ENCODE measurements at regions not wholly inside any gene's neighbourhood (a gene's known extent, or its start where the extent isn't known, plus 50 kb on each side); places are given as distances from the start of the nearest gene placed in this dataset.

DNA sequence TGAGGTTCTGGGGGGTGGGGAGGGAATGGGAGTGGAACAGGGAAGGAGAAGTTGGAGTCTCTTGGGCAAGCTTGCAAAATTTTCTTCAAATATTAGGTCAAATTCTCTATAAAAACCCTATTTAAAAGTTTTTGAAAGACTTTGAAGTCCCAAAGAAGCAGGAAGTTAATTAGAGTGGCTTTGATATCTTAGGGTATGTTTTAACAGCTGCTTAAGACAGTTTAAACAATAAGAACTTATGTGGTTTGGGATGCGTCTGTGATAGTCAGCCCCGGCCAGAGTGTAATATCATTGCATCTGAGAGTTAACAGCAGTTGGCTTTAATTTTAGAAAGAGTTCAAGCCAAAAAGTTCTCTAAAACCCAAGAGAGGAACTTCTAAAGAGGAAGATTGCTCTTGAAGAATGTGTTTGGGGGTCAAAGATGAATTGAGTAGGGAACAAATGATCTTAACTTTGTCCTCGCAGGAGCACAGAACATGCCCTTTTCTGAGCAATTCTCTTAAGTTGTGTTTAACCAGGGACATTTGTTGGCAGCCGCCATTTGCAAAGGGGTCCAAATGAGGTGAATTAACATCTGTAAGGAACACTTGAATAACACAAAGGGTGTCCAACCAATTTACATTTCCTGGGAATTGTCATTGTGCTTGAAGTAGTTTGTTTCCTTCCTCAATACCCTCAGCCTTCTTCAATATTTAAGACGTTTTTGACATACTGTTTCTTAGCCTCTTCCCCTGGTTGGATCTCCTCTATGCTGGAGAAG lies 182.4 kb downstream of the PTEN start:
- DNase-seq (ENCODE audit: low read depth, low spot score) (no peak), ATAC-seq (no peak)
- ChIA-PET CTCF (no interaction called here), POLR2A (no interaction called here)
- TF ChIP-seq, protein P1, sequence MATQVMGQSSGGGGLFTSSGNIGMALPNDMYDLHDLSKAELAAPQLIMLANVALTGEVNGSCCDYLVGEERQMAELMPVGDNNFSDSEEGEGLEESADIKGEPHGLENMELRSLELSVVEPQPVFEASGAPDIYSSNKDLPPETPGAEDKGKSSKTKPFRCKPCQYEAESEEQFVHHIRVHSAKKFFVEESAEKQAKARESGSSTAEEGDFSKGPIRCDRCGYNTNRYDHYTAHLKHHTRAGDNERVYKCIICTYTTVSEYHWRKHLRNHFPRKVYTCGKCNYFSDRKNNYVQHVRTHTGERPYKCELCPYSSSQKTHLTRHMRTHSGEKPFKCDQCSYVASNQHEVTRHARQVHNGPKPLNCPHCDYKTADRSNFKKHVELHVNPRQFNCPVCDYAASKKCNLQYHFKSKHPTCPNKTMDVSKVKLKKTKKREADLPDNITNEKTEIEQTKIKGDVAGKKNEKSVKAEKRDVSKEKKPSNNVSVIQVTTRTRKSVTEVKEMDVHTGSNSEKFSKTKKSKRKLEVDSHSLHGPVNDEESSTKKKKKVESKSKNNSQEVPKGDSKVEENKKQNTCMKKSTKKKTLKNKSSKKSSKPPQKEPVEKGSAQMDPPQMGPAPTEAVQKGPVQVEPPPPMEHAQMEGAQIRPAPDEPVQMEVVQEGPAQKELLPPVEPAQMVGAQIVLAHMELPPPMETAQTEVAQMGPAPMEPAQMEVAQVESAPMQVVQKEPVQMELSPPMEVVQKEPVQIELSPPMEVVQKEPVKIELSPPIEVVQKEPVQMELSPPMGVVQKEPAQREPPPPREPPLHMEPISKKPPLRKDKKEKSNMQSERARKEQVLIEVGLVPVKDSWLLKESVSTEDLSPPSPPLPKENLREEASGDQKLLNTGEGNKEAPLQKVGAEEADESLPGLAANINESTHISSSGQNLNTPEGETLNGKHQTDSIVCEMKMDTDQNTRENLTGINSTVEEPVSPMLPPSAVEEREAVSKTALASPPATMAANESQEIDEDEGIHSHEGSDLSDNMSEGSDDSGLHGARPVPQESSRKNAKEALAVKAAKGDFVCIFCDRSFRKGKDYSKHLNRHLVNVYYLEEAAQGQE (IDR thresholded peaks at IDR 0.05; ENCODE audit: insufficient read depth in 1 of 2, low read depth in 2 of 2, low read length in 1 of 2): no peak
- TF ChIP-seq TCF7L2 (IDR thresholded peaks at IDR 0.05; ENCODE audit: low read depth, low read length) (no peak), POLR2AphosphoS5 (IDR thresholded peaks at IDR 0.05; ENCODE audit: low read depth, low read length) (no peak), SIN3A (IDR thresholded peaks at IDR 0.05; ENCODE audit: borderline replicate concordance, insufficient read depth, low read depth, low read length) (no peak)
- TF ChIP-seq, protein P2, sequence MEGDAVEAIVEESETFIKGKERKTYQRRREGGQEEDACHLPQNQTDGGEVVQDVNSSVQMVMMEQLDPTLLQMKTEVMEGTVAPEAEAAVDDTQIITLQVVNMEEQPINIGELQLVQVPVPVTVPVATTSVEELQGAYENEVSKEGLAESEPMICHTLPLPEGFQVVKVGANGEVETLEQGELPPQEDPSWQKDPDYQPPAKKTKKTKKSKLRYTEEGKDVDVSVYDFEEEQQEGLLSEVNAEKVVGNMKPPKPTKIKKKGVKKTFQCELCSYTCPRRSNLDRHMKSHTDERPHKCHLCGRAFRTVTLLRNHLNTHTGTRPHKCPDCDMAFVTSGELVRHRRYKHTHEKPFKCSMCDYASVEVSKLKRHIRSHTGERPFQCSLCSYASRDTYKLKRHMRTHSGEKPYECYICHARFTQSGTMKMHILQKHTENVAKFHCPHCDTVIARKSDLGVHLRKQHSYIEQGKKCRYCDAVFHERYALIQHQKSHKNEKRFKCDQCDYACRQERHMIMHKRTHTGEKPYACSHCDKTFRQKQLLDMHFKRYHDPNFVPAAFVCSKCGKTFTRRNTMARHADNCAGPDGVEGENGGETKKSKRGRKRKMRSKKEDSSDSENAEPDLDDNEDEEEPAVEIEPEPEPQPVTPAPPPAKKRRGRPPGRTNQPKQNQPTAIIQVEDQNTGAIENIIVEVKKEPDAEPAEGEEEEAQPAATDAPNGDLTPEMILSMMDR (IDR thresholded peaks at IDR 0.05): no peak
- H3K27ac ChIP-seq (ENCODE audit: low read length): no peak overlapping the region
- no TSS peak for BruUV-seq (replicated peaks)
- H3K4me3 ChIP-seq (ENCODE audit: low read depth in 2 of 2, low read length in 2 of 2): no peak overlapping the region
- H3K4me1 ChIP-seq (ENCODE audit: control insufficient read depth, insufficient read depth, low read length): no peaks in the 10 kb centered on the region
- intact Hi-C loops (cut with micrococcal nuclease; ENCODE audit: unreplicated experiment): no loop called here
- in situ Hi-C loops (cut with HindIII; ENCODE audit: low pct_unique_long_range_greater_than_20kb, low sequenced_read_pairs): no loop called here
- no peaks in the 10 kb centered on the region for H3K9me3 ChIP-seq (ENCODE audit: control insufficient read depth, insufficient read depth, low read depth, low read length)
- no peaks in the 10 kb centered on the region for H3K27me3 ChIP-seq (ENCODE audit: control insufficient read depth, insufficient read depth, low read length)
- no peaks in the 10 kb centered on the region for H3K36me3 ChIP-seq (ENCODE audit: control insufficient read depth, insufficient read depth, low read length)

DNA sequence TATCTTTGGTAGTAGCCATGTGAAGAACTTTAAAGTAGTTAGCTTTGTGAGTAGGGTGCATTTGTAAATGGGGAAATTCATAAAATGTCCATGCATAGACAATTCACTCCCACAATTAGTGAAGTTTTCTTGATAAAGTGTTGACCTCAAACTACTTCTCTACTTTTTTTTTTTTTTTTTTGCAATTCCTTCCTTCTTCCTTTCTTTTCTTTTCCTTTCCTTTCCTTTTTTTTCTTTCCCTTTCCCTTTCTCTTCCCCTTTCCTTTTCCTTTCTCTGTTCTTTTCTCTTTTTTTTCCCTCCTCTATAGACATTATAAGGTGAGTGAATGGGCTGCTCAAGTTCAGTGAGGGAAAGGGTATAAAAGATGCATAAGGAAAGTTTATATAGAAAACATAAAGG lies 184.2 kb downstream of the PTEN start:
- ATAC-seq (no peak), DNase-seq (ENCODE audit: low read depth, low spot score) (no peak)
- in situ Hi-C loops (cut with HindIII; ENCODE audit: low pct_unique_long_range_greater_than_20kb, low sequenced_read_pairs): no loop called here
- Histone ChIP-seq H3K36me3 (ENCODE audit: control insufficient read depth, insufficient read depth, low read length) (no peaks in the 10 kb centered on the region), H3K27me3 (ENCODE audit: control insufficient read depth, insufficient read depth, low read length) (no peaks in the 10 kb centered on the region), H3K4me1 (ENCODE audit: control insufficient read depth, insufficient read depth, low read length) (no peaks in the 10 kb centered on the region), H3K27ac (ENCODE audit: low read length) (no peak overlapping the region), H3K9me3 (ENCODE audit: control insufficient read depth, insufficient read depth, low read depth, low read length) (no peaks in the 10 kb centered on the region), H3K4me3 (ENCODE audit: low read depth in 2 of 2, low read length in 2 of 2) (no peak overlapping the region)
- intact Hi-C loops (cut with micrococcal nuclease; ENCODE audit: unreplicated experiment): no loop called here
- ChIA-PET POLR2A (no interaction called here), CTCF (no interaction called here)
- TF ChIP-seq SIN3A (IDR thresholded peaks at IDR 0.05; ENCODE audit: borderline replicate concordance, insufficient read depth, low read depth, low read length) (no peak), POLR2AphosphoS5 (IDR thresholded peaks at IDR 0.05; ENCODE audit: low read depth, low read length) (no peak), TCF7L2 (IDR thresholded peaks at IDR 0.05; ENCODE audit: low read depth, low read length) (no peak)
- TF ChIP-seq, protein P1 (IDR thresholded peaks at IDR 0.05; ENCODE audit: insufficient read depth in 1 of 2, low read depth in 2 of 2, low read length in 1 of 2): no peak
- TF ChIP-seq, protein P2 (IDR thresholded peaks at IDR 0.05): no peak
- no TSS peak for BruUV-seq (replicated peaks)

Measured in Panc1 (cell line).